ENCODE measurements at regions not wholly inside any gene's neighbourhood (a gene's known extent, or its start where the extent isn't known, plus 50 kb on each side); places are given as distances from the start of the nearest gene placed in this dataset.

DNA sequence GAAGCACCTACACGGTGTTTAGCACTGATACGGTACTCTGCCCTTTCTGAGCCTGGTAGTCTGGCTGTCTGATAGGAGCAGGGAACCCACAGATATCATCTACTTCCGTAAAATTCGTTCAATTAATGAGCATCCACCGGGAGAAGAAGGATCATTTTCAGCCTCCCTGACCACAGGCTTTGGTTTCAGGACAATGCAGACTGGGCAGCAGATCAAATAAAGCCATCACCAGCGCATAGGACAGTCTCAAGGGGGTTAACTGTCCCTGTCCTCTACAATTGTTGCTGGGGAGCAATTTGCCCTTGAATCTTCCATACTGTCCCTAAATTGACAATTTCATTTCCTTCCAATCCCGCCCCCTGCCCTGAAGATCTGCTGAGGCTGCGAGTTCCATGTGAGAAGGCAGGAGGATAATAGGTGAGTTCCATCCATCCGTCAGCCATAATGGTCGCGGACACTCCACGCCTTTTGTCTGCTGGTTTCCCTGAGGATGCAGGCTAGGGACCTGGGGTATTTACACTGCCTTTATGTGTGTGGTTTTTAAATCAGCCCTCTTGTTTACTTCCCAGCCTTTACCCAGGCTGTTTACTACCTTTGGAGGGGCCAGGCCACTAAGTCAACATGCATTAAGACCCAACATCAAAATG lies 110.0 kb downstream of the MYCN start:
- TF ChIP-seq POLR2A (IDR thresholded peaks at IDR 0.05) (no peak), POLR2AphosphoS5 (IDR thresholded peaks at IDR 0.05; ENCODE audit: insufficient read depth in 1 of 2, low read depth in 1 of 2) (no peak)
- TF ChIP-seq, protein P1, sequence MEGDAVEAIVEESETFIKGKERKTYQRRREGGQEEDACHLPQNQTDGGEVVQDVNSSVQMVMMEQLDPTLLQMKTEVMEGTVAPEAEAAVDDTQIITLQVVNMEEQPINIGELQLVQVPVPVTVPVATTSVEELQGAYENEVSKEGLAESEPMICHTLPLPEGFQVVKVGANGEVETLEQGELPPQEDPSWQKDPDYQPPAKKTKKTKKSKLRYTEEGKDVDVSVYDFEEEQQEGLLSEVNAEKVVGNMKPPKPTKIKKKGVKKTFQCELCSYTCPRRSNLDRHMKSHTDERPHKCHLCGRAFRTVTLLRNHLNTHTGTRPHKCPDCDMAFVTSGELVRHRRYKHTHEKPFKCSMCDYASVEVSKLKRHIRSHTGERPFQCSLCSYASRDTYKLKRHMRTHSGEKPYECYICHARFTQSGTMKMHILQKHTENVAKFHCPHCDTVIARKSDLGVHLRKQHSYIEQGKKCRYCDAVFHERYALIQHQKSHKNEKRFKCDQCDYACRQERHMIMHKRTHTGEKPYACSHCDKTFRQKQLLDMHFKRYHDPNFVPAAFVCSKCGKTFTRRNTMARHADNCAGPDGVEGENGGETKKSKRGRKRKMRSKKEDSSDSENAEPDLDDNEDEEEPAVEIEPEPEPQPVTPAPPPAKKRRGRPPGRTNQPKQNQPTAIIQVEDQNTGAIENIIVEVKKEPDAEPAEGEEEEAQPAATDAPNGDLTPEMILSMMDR (IDR thresholded peaks at IDR 0.05), result no peak
